HT-29 (cell line): ENCODE measurements at regions not wholly inside any gene's neighbourhood (a gene's known extent, or its start where the extent isn't known, plus 50 kb on each side); places are given as distances from the start of the nearest gene placed in this dataset. TPM values are rescaled to one million over a fixed set of nuclear protein-coding genes. Genes with fewer than 3 reads are reported as not detected.

ENCODE experiments used
- DNase-seq: peaks from one replicate; pipeline ENCODE4 v3.0.0-alpha.2; 2015; ENCODE audit warnings: low spot score
- small RNA-seq: library from RNA; depleted of rRNA; stranded (forward); fragments of <200 nt; gene quantifications from one replicate; pipeline ENCODE3, GENCODE V24; 2014

DNA sequence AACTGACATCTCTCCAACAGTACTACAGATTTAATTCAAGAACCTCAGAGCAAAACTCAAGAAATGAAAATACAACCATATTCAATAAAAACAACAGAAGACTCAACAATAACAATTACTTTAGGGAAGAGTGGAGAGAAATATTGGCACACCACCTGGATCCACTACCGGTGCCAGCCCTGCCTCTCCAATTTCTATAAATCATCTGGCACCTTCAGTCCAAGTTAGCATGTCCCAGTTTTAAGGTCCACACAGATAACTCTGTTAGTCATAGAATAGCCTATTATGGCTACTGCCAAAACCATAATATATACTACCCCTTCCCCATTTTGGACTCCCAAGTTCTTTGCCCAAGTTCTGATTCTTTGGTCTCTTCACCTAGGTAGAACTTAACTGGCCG is 69.9 kb upstream of the PSMA6 start:
- DNase-seq: no peak

DNA sequence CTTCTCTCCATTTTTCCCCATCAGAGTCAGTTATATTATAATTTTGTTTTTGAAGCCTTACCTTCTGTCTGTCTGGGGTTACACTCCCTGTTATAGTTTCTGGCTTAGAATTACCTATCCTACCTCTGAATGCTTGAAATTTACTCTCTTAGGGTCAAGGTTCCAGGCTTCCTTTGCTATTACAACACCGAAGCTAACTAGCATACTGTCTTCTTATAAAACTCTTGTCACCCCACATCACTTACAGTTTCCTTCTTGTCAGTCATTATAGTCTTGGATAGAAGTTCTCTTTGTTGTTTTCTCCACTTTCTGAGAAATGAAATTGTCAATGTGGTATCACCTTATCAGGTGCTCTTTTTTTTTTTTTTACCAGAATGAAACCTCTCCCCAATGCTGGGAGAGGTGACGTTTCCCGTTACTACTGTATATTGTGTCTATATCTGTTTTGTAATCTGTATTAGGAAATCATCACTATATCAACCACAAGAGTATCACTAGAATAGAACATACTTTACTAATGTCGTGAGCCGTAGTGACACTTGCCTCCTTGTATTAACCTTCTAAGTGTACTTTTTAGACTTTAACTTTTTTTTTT is 69.2 kb upstream of the PSMA6 start:
- DNase-seq: no peak

DNA sequence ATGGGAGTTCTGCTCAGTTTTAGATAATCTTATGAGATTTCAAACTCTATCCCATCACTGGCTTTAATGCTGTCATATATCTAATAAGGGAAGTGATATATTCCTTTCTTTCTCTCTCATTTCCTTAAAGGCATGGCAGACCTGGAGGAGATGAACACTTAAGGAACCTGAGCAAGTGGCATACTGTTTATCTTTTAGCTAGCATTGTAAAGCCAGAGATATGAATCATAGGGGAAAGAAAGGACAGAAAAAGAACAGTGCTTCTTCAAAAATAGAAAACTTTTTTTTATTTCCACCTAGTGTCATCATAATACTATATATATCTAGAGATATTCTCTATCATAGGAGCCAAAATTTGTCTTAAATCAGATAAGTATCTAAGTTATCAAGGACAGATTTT is 68.3 kb upstream of the PSMA6 start:
- DNase-seq: no peak

DNA sequence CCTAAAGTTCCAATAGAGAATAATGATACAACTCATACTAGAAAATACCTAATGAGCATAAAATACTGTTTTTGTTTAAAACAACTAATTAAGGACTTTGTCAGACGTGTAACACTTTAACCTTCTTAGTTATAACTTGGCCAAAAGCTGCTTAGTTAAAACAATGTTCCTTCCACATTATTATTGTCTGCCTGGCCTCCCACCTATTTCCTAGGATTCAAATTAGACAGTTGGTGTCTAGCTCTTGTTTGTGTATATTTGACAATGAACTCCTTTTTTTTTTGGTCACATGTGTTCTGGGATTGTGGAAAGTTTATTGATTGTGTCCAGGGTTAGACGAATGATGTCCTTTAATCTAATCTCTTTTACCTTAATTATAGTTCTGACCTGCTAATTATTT is 67.6 kb upstream of the PSMA6 start:
- no peak for DNase-seq

DNA sequence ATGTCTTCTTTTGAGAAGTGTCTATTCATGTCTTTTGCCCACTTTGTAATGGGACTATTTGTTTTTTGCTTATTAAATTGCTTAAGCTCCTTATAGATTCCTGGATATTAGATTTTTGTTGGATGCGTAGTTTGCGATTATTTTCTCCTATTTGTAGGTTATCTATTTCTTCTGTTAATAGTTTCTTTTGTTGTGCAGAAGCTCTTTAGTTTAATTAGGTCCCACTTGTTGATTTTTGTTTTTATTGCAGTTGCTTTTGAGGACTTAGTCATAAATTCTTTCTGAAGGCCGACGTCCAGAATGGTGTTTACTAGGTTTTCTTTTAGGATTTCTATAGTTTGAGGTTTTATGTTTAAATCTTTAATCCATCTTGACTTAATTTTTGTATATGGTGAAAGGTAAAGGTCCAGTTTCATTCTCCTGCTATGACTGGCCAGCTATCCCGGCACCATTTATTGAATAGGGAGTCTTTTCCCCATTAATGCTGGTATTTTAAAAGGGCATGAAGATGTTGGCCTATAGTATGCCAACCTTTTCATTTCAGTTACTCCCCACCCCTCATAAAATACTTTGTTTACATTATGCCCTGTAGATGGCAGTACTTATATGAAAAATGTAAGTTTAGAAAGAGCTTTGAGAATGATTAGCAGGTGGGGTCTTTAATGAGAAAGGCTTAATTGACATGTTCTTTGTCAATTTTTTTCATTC is 62.9 kb upstream of the PSMA6 start:
- DNase-seq: peak; percentile 35

DNA sequence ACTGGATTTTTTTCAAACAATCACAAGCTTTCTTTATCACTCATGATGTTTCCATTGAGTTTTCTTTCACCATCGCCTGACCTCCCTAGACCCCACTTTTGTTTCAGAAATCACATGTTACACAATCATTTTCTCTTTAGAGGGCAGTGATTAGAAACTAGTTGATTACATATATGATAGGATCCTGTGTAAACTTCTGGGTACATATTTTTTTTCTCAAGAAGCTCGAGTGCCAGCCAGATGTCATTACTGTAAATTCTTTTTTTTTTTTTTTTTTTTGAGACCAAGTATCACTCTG is 62.4 kb upstream of the PSMA6 start:
- no peak for DNase-seq

DNA sequence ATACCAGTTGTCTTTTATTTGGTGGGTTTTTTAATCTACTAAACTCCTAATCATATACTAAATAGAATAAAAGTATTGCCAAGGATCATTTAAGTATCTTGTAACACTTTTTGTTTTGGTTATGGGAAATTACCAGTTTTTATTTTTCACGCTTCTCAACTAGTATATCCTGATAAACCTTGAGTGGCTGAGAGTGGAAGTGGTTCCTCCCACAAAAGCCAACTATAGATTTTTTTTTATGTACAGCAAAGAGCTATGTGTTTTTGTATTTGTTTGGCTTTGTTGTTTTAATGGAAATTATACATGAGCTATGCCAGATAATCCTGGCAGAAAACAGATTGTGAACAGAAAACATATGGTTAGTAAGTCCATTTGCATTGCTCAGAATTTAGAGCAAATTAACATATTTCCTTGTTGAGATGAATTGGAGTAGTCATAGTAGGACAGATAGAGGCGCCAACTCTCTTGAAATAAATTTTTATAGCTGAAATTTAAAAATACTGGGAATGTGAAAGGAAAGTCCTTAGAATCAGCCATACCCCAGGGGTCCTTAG is 60.9 kb upstream of the PSMA6 start:
- no peak for DNase-seq

DNA sequence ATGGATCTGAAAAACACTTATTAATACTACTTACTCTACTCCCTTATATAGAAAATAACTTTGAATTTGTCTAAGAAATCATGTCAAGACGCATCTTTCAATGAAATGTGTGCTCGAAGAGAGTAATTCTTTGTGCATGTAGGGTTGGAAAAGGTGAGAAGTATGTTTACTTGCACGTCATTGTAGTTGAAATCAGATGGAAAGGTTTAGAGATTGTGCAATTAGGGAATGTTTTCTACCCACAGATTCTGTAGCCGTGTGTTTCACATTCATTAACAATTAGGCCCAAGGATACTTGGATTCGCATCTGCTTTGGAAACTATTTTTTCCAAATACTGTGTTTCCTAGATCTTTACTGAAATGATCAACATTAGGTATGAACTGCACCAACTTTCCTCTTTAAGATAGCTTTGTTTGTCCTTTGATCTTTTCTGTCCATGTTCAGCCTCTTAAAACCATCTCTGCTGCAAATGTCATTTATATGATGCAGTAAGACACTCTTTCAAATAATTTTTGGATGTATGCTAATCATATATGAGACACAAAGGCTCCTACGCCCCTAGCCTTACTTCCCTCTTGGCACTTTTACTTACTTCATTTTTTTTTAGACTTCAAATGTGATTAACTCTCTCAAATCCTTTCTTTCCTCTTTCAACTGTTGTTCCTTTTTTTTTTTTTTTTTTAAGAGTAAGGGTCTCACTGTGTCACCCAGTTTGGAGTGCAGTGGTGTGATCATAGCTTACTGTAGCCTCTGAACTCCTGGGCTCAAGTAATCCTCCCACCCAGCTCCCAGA is 58.0 kb upstream of the PSMA6 start:
- DNase-seq: no peak

DNA sequence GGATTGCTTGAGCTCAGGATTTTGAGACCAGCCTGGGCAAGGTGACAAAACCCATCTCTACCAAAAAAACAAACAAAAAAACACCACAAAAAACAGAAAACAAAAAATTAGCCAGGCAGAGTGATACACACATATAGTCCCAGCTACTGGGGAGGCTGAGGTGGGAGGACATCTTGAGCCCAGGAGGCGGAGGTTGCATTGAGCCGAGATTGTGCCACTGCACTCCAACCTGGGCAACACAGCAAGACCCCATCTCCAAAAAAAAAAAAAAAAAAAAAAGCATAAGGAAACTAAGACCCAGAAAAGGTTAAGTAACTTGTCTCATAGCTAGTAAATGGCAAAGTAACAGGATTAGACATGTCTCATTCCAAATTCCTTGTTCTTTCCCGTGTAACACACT is 56.3 kb upstream of the PSMA6 start:
- DNase-seq: no peak

DNA sequence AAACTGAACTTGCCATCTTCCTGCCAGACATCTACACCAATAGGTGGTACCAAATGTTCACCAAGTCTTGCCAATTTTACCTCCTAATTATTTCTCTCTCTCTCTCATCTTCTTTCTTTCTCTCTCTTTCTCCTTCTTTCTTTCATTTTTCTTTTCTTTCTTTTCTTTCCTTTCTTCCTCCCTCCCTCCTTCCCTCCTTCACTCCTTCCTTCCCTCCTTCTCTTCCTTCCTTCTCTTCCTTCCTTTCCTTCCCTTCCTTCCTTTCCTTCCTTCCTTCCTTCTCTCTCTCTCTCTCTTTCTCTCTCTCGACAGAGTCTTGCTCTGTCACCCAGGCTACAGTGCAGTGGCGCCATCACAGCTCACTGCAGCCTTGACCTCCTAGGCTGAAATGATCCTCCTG is 55.4 kb upstream of the PSMA6 start:
- DNase-seq: no peak

DNA sequence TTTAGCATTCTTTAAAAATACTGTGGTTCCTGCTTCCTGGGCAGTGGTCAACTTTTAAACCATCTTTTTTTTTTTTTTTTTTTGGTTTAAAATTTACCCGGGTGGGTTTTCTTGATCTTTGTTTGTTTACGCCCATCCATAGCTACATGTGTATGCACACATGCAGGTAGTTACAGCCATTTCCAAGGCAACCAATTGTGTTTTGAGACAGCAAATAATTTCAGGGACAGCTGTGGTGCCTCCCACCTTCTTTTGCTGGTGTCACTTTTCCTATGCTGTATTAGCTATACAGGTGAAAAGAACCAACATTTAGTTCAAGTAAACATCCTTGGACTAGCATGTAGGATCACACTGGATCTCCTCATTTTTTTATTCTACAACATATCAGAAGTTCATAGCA is 52.0 kb upstream of the PSMA6 start:
- DNase-seq: no peak

Small RNAs in the stretch of these regions (small RNA-seq; reads per million reads assigned to genes)
- gene MRPL57P8: not detected
